Erythroblast (primary cell): ENCODE measurements at regions not wholly inside any gene's neighbourhood (a gene's known extent, or its start where the extent isn't known, plus 50 kb on each side); places are given as distances from the start of the nearest gene placed in this dataset.
"Not testable (repeated sequence)": the region's sequence is repeated elsewhere in the genome, so short reads cannot be mapped to it uniquely, and the experiment has no call there.

Experiments used
- DNase-seq, 2 experiments: peaks; one replicate each; lab custom pipeline; 2025; lab: John Stamatoyannopoulos, UW
- GATA1 ChIP-seq: IDR thresholded peaks from 2 replicates; pipeline ENCODE4 v1.6.1; 2011; ENCODE audit warnings: low read depth, mild to moderate bottlenecking, control low read depth, low read length, moderate library complexity
- POLR2A ChIP-seq: IDR thresholded peaks from 2 replicates; pipeline ENCODE4 v1.6.1; 2011; ENCODE audit warnings: mild to moderate bottlenecking, low read length

GRCh38 chr13:44048326-44048725 lies 168.6 kb downstream of the LACC1 start:
- no peak for DNase-seq

DNA sequence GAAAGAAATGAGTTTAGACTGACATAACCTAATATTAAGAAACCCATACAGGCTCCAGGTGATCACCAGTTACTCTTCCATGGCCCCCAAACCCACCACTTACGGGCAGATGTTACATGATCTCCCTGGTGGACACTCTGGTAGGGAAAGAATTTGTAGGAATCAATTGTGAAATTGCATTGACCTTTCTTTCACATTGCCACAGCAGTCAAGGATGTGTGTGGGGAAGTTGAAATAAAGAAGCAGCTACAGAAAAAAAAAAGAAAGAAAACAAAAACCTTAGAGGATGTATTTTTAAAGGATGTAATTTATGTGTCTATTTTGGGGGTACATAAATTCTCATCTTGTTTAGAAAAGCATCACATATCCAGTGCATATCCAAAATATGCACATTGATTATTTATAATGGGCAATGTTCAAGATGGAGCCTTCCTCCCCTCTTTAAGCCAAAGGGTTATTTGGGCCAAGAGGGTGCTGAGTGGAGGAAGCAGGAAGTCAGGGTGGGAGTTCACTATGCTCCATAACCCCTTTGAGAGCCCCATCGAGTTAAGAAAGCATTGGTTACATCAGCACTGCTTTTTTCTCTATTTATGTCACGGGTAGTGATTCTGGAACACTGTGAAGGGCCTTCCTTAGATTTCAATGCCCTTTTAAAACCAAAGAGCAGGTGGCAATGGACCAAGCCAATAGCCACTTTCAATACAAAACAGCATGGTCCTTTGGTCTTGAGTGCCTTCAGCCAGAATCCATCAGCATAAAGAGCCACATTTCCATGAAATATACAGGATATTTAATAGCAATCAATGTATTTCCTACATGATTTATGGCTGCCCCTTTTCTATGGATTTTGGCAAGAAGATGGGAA lies 169.6 kb downstream of the LACC1 start:
- no peak for DNase-seq
- TF ChIP-seq GATA1 (no peak), POLR2A (no peak)

More at GRCh38 chr13:44048326-44048725, 168.6 kb downstream of the LACC1 start:
- TF ChIP-seq POLR2A: no peak
- TF ChIP-seq GATA1: no peak

DNA sequence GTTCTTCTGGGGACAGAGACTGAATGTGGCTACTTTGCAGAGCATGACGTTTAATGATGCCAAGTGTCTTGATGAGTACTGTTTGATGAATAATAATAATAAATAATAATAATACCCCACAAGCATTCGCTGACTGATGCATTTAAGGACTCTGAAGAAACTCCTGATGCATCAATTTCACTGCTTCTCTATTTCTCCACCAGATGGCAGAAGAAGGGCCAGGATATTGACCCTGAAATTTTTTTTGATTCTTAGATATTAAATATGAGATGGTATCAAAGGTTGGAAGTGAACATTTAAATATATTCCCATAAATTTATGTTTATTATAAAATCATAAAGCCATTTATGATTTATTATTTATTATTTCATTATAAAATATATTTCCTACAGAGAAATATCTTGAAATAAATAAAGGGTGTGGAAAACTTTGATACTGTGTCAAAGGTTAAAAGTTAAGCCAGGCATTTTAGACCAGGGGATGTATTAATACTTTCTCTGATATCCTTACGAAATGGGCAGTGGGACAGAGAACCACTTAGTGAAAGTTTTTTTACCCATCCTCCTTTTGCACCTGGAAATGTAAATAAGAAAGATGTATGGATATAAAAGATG lies 170.9 kb downstream of the LACC1 start:
- no peak for TF ChIP-seq POLR2A
- no peak for TF ChIP-seq GATA1

DNA sequence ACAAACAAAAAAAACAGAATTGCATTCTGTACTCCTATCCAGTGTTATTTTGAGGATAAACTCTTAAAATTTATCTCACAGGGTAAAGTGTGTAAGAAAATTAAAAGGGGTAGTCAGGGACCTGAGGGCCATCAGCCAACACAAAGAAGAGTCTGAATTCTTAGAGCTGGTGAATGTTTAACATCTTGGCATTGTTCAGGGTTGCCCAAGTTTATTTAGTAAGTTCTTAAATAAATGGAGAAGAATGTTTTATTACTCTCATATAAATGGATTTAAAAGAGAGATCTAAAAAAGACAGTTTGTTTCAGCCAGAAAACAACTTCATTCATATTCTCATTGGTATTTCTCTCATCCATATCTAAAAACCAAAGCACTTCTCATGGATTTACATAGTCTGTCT lies 171.7 kb downstream of the LACC1 start:
- TF ChIP-seq GATA1 (no peak), POLR2A (no peak)
- no peak for DNase-seq

More for the DNA sequence above, 170.9 kb downstream of the LACC1 start:
- peak; percentile 25 to 53 for DNase-seq

- no peak for DNase-seq
- TF ChIP-seq GATA1 (no peak), POLR2A (no peak)
These were observed 172.4 kb downstream of the LACC1 start for GRCh38 chr13:44051918-44052675.

- no peak for TF ChIP-seq GATA1
- TF ChIP-seq POLR2A: no peak
- DNase-seq: no peak
These were observed 173.1 kb downstream of the LACC1 start for GRCh38 chr13:44052780-44053184.

DNA sequence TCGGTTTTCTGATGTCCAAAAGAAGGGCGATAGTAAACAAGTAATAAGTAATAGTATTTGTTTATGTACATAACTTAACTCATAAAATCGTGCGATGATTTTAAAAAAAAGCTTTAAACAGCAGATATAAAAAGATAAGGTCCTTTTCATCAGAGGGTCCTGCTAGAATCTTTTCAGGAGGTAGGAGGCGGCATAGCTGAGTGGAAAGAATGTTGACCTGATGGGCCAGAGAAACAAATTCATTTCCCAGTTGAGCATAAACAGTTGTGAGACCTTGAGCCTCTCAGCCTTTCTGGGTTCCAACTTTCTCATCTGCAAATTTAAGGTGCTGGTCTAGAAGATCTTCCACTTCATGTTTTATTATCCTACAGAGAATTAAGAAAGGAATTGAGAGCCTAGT lies 173.5 kb downstream of the LACC1 start:
- no peak for DNase-seq
- TF ChIP-seq POLR2A: no peak
- no peak for TF ChIP-seq GATA1

GRCh38 chr13:44054525-44054924 lies 174.8 kb downstream of the LACC1 start:
- TF ChIP-seq GATA1 (no peak), POLR2A (no peak)
- DNase-seq: no peak

- not testable (repeated sequence) for DNase-seq
These were observed 176.0 kb downstream of the LACC1 start for GRCh38 chr13:44055681-44056080.

DNA sequence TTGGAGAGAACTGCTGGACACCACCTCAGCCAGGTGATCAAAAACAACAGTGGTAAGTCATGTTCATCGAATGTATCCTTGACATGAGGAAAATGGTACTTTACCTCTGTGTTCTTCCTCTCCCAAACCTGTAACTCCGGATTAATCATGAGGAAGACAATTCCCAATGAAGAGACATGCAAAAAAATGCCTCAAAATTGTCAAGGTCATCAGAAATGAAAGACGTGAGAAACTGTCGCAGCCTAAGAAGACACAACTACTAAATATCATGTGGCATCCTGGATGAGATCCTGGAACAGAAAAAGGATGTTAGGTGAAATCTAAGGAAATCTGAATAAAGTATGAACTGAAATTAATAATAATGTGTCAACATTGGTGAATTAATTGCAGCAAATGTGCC lies 178.4 kb downstream of the LACC1 start:
- DNase-seq: no peak
- TF ChIP-seq POLR2A: no peak
- no peak for TF ChIP-seq GATA1

DNA sequence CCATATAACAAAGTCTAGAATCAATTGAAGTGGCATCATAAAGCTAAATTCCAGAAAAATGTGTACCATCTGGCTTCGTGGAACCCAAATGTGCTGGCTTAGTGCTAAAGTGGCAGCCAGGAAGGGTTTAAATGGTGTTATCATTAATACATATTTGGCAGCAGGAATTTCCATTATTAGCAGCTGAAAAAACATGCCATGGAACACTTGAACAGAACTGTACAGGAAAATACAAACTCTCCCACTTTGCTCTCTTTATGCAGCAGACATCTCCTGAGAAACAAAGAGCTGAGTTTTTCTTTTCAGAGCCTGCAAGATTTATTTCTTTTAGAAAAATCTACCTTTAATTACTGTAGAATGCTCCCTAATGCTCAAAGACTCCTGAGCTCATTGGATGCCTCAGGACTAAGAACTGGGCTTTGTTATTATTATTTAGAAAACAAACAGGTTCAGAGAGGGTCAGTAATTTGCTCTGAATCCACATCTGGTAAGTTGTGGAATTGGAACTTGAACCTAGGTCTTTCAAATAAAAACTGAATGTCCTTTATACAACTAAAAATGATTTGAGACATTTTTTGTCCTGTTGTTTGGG lies 179.0 kb downstream of the LACC1 start:
- no peak for TF ChIP-seq POLR2A
- TF ChIP-seq GATA1: no peak
- DNase-seq: no peak

DNA sequence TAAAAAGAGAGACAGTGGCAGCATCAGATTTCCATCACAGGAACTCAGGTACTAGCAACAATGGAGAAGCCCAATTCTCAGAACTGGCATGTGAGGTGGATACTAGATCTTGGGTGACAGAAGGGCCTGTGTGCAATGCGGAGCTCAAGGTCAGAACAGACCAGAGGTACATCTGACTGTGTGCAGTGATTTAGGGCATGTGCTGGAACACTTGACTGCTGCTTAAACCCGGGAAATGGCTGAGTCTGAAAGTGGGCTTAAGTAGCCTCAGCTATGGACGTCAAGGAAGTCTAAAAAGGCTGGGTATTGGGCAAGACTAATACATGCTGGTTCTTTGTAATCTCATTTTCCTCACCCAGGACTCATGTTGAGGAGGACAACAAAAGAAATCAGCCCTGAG lies 182.2 kb downstream of the LACC1 start:
- TF ChIP-seq POLR2A (no peak), GATA1 (no peak)
- DNase-seq: no peak

DNA sequence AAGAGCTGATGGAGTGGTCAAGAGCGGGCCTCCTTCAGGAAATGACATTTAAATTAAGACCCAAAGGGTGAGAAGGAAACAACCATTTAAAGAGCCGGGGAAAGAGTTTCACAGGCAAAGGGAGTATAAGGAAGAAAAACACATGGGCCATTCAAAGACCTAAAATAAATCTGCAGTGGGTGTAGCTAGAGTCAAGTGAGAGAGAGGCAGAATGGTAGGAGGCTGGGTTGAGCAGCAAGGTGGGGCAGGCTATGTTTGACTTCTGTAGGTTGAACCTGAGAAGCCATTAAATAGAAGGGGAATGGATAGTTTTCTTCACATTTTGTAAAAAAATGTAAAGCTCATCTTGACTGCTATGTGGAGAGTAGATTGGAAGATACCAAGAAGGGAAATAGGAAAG lies 183.8 kb downstream of the LACC1 start:
- no peak for TF ChIP-seq POLR2A
- no peak for TF ChIP-seq GATA1
- no peak for DNase-seq
